DOHH2 (cell line): ENCODE measurements at regions not wholly inside any gene's neighbourhood (a gene's known extent, or its start where the extent isn't known, plus 50 kb on each side); places are given as distances from the start of the nearest gene placed in this dataset.

Experiments used
- CTCF ChIP-seq: fragments of 200-600 bp; sonication (generic); IDR thresholded peaks from one replicate; pipeline ENCODE4 v1.5.1; 2014; ENCODE audit warnings: antibody characterized with exemption, mild to moderate bottlenecking, low read depth, low read length; ENCODE audit not compliant: poor library complexity, severe bottlenecking
- EZH2phosphoT487 ChIP-seq: fragments of 200-600 bp; sonication (generic); IDR thresholded peaks from 2 replicates; pipeline ENCODE4 v1.6.1; 2017; ENCODE audit warnings: borderline replicate concordance, mild to moderate bottlenecking, antibody characterized with exemption, low read length, moderate library complexity, mixed read lengths

DNA sequence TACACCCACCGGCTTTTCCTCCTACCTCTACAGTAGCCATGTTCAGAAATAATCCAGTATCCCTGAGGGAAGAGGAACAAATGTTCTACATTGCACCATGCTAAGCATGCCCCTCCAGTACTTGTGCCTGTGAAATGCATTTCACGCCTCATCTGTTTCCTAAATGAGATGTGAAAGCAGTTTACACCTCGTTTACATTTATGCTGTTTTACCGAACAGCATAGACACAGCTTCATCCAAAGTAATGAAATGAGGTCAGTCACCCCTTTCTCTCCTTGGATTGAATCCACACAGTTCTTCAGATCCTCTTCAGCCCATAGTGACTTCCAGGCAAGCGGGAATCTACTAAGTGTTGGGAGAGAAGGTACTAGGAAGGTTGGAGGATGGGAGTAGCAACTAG, 514.3 kb downstream of the PDCD6IP start:
- TF ChIP-seq CTCF (no peak), EZH2phosphoT487 (no peak)
